ENCODE measurements at regions not wholly inside any gene's neighbourhood (a gene's known extent, or its start where the extent isn't known, plus 50 kb on each side); places are given as distances from the start of the nearest gene placed in this dataset.
"Not testable (repeated sequence)": the region's sequence is repeated elsewhere in the genome, so short reads cannot be mapped to it uniquely, and the experiment has no call there.

DNA sequence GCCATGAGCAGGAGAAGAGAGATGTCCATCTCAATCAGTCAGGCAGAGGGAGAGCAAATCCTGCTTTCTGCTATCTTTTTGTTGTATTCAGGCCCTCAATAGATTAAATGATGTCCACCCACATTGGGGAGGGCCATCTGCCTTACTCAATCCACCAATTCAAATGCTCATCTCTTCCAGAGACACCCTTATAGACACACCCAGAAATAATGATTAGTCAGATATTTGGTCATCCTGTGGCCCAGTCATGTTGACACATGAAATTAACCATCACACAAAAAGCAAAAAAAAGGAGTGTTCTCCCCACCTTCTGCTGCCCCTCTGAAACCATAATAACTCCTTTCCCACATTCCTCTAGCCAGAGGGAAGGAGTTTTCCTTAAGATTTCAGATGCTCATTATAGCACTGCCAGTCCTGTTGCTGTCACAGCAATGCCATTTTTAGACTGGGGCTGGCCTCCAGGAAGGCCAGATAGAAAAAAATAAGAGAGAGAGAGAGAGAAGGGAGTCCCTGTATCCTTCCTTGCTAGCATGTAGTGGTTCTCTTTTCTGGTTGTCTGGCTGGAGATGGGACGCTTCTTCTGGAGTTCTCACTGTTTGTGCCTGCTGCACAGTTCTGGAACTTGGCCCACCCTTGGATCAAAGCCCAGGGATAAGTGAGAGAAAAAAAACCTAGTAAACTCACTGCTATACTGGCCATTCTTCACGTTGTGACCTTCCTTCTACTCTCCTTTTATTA, 177.7 kb downstream of the RBM46 start:
- Mint-ChIP-seq H3K36me3 (ENCODE audit: insufficient read depth) (no peaks in the 10 kb centered on the region), H3K27me3 (ENCODE audit: low read depth) (no peaks in the 10 kb centered on the region), H3K4me1 (ENCODE audit: low read depth) (no peaks in the 10 kb centered on the region), H3K9me3 (peaks cover 4% of the 10 kb centered on the region), H3K4me3 (no peak overlapping the region)
- DNase-seq (no peak), ATAC-seq (no peak)

DNA sequence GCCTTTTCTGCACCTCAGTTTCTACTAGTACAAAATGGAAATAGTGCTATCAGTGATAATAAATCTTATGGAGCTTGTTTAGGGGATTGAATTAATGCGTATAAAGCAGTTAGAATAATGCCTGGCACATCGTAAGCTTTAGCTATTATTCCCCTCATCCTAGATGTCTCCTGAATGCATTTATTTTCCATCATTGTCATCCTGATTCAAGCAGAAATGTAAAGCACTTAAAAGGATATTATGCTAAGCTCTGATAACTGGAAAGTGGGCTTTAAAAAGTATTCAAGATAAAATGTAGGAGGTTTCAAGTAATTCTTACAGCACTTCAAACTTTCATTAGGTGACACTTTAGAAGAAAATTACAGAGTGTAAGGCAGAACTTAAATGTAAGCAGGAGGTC, 178.7 kb downstream of the RBM46 start:
- peaks cover 3% of the 10 kb centered on the region for H3K9me3 Mint-ChIP-seq
- DNase-seq (no peak), ATAC-seq (no peak)
- H3K4me1 Mint-ChIP-seq (ENCODE audit: low read depth) = no peaks in the 10 kb centered on the region
- no peaks in the 10 kb centered on the region for H3K27me3 Mint-ChIP-seq (ENCODE audit: low read depth)
- H3K36me3 Mint-ChIP-seq (ENCODE audit: insufficient read depth) = no peaks in the 10 kb centered on the region
- H3K4me3 Mint-ChIP-seq = no peak overlapping the region

DNA sequence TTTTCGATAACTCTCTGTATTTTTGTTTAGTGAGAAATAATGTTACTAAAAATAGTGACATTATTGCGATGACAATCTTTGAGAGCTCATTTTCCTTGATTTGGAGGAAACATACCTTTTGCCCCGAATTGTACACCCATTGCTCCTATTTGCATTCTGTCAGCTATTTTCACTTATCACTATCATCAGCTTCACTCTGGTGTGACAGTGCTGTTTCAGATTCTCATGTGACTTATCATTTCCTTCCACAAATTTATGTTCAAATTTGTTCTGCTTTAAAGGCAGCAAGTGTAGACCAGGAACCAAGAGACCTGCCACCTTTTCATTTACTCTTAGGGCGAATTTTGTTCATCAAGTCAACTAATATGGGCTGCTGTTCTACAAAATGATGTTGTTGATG, 179.4 kb downstream of the RBM46 start:
- Mint-ChIP-seq H3K9me3 (peaks cover 3% of the 10 kb centered on the region), H3K4me1 (ENCODE audit: low read depth) (no peaks in the 10 kb centered on the region), H3K27me3 (ENCODE audit: low read depth) (no peaks in the 10 kb centered on the region), H3K4me3 (no peak overlapping the region), H3K36me3 (ENCODE audit: insufficient read depth) (no peaks in the 10 kb centered on the region)
- DNase-seq (no peak), ATAC-seq (no peak)

DNA sequence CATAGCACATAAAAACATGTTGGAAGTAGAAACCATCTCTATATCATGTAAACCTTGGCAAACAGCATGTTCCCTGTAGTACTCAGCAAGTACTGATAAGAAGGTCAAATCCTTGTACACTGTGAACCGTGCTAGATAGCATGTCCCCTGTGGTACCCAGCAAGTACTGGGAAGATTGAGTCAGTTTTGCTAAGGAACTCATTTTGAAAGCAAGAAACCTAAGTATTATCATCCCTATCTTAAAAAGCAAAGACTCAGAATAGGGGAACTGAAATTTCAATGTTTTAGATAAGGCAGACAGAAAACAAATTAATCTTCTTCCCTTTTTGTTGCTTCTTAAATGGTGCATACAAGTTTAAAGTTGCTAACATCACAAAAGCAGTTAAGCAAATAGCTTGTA, 180.2 kb downstream of the RBM46 start:
- Mint-ChIP-seq H3K27me3 (ENCODE audit: low read depth) (no peaks in the 10 kb centered on the region), H3K36me3 (ENCODE audit: insufficient read depth) (no peaks in the 10 kb centered on the region), H3K9me3 (peaks cover 3% of the 10 kb centered on the region), H3K4me3 (no peak overlapping the region), H3K4me1 (ENCODE audit: low read depth) (no peaks in the 10 kb centered on the region)
- ATAC-seq = no peak
- DNase-seq = no peak

DNA sequence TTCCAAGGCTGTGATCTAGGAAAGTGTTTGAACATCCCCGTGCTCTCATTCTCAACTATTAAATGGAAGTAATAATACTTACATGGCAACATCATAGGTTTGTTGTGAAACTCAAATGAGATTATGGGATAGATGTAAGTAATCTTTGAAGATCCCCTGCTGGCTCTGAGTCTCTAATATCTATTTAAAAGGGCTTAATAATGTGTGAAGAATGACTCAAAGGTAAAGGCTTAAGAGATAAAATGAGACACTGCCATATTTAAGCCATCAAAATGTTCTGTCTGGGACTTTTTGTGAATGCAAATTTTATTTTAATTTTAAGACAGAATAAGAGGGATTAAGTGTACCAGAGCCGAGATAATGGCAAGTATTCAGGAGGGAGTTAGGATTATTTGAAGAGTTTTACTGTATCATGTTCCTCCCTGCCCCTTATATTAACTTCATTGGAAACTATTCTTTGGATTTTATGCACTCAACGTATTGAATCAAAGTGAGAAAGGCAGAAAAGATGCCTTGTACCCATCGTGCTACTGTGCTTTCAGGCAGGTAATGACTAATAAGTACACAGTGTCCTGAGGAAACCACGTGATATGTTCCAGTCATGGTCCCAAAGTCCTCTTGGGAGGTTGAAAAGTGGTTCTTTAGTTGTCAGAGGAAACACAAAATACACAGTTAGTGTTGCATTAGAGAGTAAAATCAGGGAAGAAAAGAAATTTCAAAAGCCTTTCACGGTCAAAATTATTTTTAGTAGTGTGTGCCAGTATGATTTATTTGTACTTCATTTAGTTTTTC, 192.4 kb downstream of the RBM46 start:
- no peaks in the 10 kb centered on the region for H3K36me3 Mint-ChIP-seq (ENCODE audit: insufficient read depth)
- DNase-seq (no peak), ATAC-seq (no peak)
- H3K4me3 Mint-ChIP-seq = no peak overlapping the region
- H3K9me3 Mint-ChIP-seq = no peaks in the 10 kb centered on the region
- peaks cover 7% of the 10 kb centered on the region for H3K27me3 Mint-ChIP-seq (ENCODE audit: low read depth)
- H3K4me1 Mint-ChIP-seq (ENCODE audit: low read depth) = no peaks in the 10 kb centered on the region

DNA sequence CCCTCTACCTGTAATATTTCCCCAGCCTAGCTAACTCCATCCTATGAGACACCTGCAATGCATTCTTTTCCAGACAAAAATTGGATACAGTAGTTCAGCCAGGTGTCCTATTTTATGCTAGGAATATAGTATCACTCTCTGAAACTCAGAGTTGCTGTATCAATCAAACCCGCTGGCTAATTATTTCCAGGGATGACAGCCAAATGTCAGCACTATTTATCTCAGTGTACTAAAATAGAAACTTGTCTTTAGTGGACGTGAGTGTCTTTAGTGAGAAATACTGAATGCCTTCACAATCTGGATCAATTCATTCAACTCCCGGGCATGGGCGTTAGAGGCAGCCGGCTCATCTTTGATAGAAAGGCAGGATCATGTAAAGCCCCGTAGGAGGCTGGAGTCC, 196.2 kb downstream of the RBM46 start:
- peaks cover 3% of the 10 kb centered on the region for H3K27me3 Mint-ChIP-seq (ENCODE audit: low read depth)
- no peaks in the 10 kb centered on the region for H3K9me3 Mint-ChIP-seq
- no peaks in the 10 kb centered on the region for H3K4me1 Mint-ChIP-seq (ENCODE audit: low read depth)
- H3K4me3 Mint-ChIP-seq = no peak overlapping the region
- DNase-seq = no peak
- H3K36me3 Mint-ChIP-seq (ENCODE audit: insufficient read depth) = no peaks in the 10 kb centered on the region
- no peak for ATAC-seq

DNA sequence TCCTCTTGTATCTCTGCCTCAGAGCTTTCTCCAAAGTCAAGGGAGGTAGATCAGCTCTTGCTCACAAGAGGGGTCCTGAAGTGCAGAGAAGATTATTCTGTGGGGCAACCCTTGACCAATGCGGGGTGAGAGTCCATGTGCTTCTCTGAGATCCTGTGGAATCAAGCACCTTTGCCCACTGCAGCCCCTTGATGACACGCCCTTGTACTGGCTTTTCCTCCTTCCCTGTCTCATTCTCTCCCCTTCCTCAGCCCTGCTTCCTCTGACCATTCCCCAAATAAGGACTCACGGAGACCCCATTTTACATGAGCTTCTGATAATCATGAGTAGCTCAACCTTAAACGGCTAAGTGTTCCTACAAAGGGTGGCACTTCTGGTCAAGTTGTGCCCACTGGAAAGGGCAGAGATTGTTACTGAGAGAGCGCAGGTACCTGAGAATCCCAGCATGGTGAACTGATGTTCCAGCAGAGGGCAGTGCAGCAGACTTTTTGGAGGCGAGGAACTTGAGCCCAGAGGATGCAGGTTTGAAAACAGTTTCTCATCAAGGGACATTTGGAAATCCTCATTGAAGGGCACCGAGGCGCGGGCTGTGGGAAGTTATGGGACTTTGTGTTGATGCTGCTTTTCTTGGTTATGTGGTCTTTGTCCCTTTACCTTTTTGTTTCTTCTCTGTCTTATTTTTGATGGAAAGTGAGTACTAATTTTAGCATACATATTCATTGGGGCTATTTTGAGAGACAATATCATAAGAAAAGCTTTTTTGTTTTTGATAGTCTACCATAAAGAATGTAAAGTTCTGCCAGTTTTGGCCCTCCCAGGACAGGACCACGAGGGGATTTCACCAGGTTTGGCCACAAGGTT, 201.3 kb downstream of the RBM46 start:
- DNase-seq = no peak
- Mint-ChIP-seq H3K36me3 (ENCODE audit: insufficient read depth) (no peaks in the 10 kb centered on the region), H3K9me3 (no peaks in the 10 kb centered on the region), H3K27me3 (ENCODE audit: low read depth) (no peaks in the 10 kb centered on the region), H3K4me3 (no peak overlapping the region), H3K4me1 (ENCODE audit: low read depth) (no peaks in the 10 kb centered on the region)
- ATAC-seq = peak in 1 of 2 donors; percentile 52

DNA sequence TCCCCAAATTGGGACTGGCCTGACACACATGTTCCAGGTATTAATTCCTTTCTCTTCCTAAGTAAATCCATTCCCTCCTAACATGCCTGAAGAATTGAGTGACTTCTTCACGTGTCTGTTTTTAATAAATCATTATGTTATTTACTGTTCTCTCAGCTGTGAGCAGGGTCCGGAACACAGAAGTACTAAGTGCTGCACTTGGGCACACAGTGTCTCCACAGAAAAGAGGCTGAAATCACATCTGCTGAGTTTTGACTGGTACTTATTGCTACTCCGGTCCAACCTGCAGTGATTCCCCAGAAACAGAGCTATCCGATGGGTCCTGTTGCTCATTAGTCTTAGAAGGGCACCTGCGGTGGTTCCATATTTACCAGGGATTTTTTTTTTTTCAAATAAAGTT, 202.6 kb downstream of the RBM46 start:
- no peaks in the 10 kb centered on the region for H3K36me3 Mint-ChIP-seq (ENCODE audit: insufficient read depth)
- no peak for DNase-seq
- ATAC-seq = no peak
- H3K9me3 Mint-ChIP-seq = no peaks in the 10 kb centered on the region
- H3K4me1 Mint-ChIP-seq (ENCODE audit: low read depth) = no peaks in the 10 kb centered on the region
- no peak overlapping the region for H3K4me3 Mint-ChIP-seq
- H3K27me3 Mint-ChIP-seq (ENCODE audit: low read depth) = no peaks in the 10 kb centered on the region

DNA sequence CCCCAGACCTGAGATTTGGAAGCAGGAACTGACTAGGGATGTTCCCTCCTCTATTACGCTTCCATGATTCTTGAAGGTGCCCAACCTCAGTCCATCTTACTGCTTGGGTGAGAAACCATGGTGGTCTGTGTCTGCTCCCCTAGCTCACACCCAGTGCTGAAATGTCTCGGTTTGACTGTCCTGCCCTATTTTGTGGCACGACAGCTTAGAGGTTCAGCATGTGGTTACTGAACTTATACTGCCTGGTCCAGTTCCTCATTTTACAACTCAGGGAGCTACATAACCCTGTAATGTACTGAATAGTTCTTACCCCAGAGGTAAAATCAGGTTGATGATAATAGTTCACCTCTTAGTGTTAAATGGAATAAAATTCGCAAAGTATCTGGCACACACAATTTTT, 203.1 kb downstream of the RBM46 start:
- Mint-ChIP-seq H3K4me1 (ENCODE audit: low read depth) (no peaks in the 10 kb centered on the region), H3K9me3 (no peaks in the 10 kb centered on the region), H3K36me3 (ENCODE audit: insufficient read depth) (no peaks in the 10 kb centered on the region), H3K27me3 (ENCODE audit: low read depth) (no peaks in the 10 kb centered on the region), H3K4me3 (no peak overlapping the region)
- DNase-seq = no peak
- ATAC-seq = no peak

DNA sequence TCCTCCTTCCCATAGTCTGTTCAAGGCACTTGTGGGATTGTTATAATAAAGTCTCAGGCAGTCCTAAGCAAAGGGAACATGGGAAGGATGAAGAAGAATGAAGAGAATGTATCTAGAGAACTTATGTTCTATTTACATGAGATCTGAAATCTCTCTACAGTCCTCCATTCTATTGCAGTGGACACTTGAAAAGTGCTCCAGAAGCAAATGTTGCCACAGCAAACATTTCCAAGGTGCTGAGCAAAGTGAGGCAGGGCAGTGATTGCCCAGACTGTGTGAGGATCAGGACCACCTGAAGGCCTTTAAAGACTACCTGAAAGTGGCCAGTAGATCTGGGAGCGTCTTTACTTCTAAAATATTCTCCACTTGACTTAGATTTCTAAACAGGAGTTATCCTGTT, 203.5 kb downstream of the RBM46 start:
- Mint-ChIP-seq H3K4me3 (no peak overlapping the region), H3K36me3 (ENCODE audit: insufficient read depth) (no peaks in the 10 kb centered on the region), H3K4me1 (ENCODE audit: low read depth) (no peaks in the 10 kb centered on the region), H3K27me3 (ENCODE audit: low read depth) (no peaks in the 10 kb centered on the region), H3K9me3 (no peaks in the 10 kb centered on the region)
- DNase-seq (no peak), ATAC-seq (no peak)

DNA sequence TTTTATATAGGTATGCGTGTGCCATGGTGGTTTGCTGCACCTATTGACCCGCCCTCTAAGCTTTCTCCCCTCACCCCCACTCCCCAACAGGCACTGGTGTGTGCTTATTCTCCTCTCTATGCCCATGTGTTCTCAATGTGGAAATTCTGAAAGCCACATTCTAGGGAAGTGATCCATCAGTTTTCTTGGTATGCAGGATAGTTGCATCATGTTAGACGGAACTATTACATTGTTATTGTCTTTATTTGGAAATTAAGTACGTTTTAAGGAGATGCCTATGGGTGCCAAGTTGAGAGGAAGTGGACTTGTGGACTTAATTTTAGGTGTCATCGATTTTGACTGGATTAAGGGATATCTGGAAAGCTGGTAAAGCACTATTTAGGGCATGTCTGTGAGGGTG, 204.6 kb downstream of the RBM46 start:
- no peaks in the 10 kb centered on the region for H3K4me1 Mint-ChIP-seq (ENCODE audit: low read depth)
- no peak for DNase-seq
- ATAC-seq = no peak
- no peaks in the 10 kb centered on the region for H3K36me3 Mint-ChIP-seq (ENCODE audit: insufficient read depth)
- H3K4me3 Mint-ChIP-seq = no peak overlapping the region
- H3K27me3 Mint-ChIP-seq (ENCODE audit: low read depth) = no peaks in the 10 kb centered on the region
- H3K9me3 Mint-ChIP-seq = no peaks in the 10 kb centered on the region

DNA sequence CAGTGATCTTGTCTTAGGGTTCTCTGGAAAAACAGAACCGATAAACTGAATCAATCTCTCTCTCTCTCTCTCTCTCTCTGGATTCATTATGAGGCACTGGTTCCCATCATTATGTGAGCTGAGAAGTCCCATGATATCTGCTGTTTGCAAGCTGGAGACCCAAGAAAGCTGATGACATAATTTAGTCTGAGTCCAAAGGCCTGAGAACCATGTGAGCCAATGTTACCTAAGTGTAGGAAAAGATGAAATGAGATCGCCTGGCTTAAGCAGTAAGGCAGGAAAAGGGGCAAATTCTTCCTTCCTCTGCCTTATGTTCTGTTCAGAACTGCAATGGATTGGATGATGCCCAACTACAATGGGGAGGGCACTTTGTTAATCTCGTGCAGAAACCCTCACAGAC, 207.4 kb downstream of the RBM46 start:
- Mint-ChIP-seq H3K4me3 (no peak overlapping the region), H3K4me1 (ENCODE audit: low read depth) (no peaks in the 10 kb centered on the region), H3K9me3 (no peaks in the 10 kb centered on the region)

DNA sequence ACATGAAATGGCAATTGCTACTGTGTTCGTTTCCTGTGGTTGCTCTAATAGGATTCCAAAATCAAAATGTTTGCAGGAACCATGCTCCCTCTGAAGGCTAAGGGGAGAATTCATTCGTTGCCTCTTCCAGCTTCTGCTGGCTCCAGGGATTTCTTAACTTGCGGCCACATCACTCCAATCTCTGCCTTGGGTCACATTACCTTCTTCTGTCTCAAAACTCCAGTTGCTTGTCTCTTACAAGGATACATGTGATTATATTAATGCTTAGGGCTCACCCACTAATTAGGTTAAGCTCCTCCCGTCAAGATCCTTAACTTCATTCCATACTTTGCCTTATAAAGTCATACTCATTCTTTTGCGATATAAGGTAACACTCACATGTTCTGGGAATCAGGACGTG, 208.4 kb downstream of the RBM46 start:
- Mint-ChIP-seq H3K9me3 (no peaks in the 10 kb centered on the region), H3K36me3 (ENCODE audit: insufficient read depth) (no peaks in the 10 kb centered on the region), H3K4me3 (no peak overlapping the region), H3K4me1 (ENCODE audit: low read depth) (no peaks in the 10 kb centered on the region), H3K27me3 (ENCODE audit: low read depth) (no peaks in the 10 kb centered on the region)
- ATAC-seq (no peak), DNase-seq (no peak)

More for the DNA sequence above, 207.4 kb downstream of the RBM46 start:
- no peak for DNase-seq
- H3K36me3 Mint-ChIP-seq (ENCODE audit: insufficient read depth) = no peaks in the 10 kb centered on the region
- H3K27me3 Mint-ChIP-seq (ENCODE audit: low read depth) = no peaks in the 10 kb centered on the region
- ATAC-seq = no peak

DNA sequence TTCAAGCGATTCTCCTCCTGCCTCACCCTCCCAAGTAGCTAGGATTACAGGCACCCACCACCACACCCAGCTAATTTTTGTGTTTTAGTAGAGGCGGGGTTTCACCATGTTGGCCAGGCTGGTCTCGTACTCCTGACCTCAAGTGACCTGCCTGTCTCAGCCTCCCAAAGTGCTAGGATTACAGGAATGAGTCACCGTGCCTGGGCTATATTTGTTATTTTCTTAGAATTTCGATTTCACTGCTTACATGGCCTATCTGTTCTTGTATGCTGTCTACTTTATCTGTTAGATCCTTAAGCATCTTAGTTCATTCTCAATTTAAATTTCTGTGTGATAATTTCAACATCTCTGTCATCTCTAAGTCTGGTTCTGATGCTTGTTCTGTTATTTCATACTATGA, 210.6 kb upstream of the NPY2R start:
- DNase-seq; H3K9me3 Mint-ChIP-seq; ATAC-seq; H3K27me3 Mint-ChIP-seq (ENCODE audit: low read depth); H3K36me3 Mint-ChIP-seq (ENCODE audit: insufficient read depth); H3K4me3 Mint-ChIP-seq; H3K4me1 Mint-ChIP-seq (ENCODE audit: low read depth): not testable (repeated sequence)
